Breast epithelium (tissue), 4 donors: ENCODE measurements at regions not wholly inside any gene's neighbourhood (a gene's known extent, or its start where the extent isn't known, plus 50 kb on each side); places are given as distances from the start of the nearest gene placed in this dataset.

Source experiments
- DNase-seq, 2 donors: peaks; one replicate each; pipeline ENCODE4 v3.0.0-alpha.2; 2019; ENCODE audit warnings: low spot score in 2 of 2
- H3K27ac ChIP-seq, 2 donors: fragments of 200-600 bp; sonication (generic) in 1 of 2; one replicate each; pipeline ENCODE4 v1.5.1; 2016 to 2019; ENCODE audit warnings: mild to moderate bottlenecking in 1 of 2
- H3K27me3 ChIP-seq, 2 donors: fragments of 200-600 bp; sonication (generic) in 1 of 2; one replicate each; pipeline versions ENCODE4 v1.5.1 to v1.6.0; 2017 to 2019; ENCODE audit warnings: control low read depth in 1 of 2, mild to moderate bottlenecking in 1 of 2
- H3K36me3 ChIP-seq: fragments of 200-600 bp; one replicate; pipeline ENCODE4 v1.5.1; 2019
- H3K4me1 ChIP-seq, 2 donors: fragments of 200-600 bp; sonication (generic); one replicate each; pipeline ENCODE4 v1.5.1; 2016 to 2019; ENCODE audit warnings: control low read depth in 1 of 2
- H3K4me3 ChIP-seq, 3 donors: fragments of 200-600 bp; sonication (generic); 1 replicate in 2 of 3; 2 replicates in 1 of 3; pipeline ENCODE4 v1.5.1; 2016 to 2019; ENCODE audit warnings: mild to moderate bottlenecking in 3 of 3, moderate library complexity in 2 of 3
- H3K9me3 ChIP-seq, 2 donors: fragments of 200-600 bp; sonication (generic) in 1 of 2; one replicate each; pipeline ENCODE4 v1.5.1; 2016 to 2019; ENCODE audit warnings: control low read depth in 1 of 2
- CTCF ChIP-seq, 3 donors: fragments of 450-650 bp; IDR thresholded peaks; one replicate each; pipeline ENCODE4 v1.5.1; 2016 to 2017; ENCODE audit warnings: antibody characterized with exemption in 3 of 3, mild to moderate bottlenecking in 3 of 3, moderate library complexity in 3 of 3
- POLR2A ChIP-seq: fragments of 450-650 bp; IDR thresholded peaks from one replicate; pipeline ENCODE4 v1.6.1; 2016; ENCODE audit warnings: antibody characterized with exemption, mild to moderate bottlenecking, moderate library complexity
- POLR2AphosphoS5 ChIP-seq, 3 donors: sonication (generic); formaldehyde crosslinking; IDR thresholded peaks; one replicate each; pipeline ENCODE4 v1.6.1; 2017; ENCODE audit warnings: antibody characterized with exemption in 3 of 3
- intact Hi-C: fragments of 100-400 bp; cut with DNase I; formaldehyde crosslinking; loops from one replicate; pipeline ENCODE4 v1.15.1; 2023; ENCODE audit warnings: low total_unique reads

DNA sequence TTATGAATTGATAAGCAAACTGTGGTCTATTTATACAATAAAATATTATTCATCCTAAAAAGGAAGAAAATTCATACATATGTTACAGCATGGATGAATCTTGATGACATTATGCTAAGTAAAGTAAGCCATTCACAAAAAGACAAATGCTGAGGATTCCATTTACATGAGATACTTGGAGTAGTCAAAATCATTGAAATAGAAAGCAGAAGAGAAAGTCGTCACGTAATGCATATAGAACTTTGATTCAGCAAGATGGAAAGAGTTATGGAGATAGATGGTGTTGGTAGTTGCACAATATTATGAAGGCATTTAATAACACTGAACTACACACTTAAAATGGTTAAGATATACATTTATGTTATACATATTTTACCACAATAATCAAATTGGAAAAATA lies 309.7 kb upstream of the KLF6 start:
- intact Hi-C loops = no loop called here

DNA sequence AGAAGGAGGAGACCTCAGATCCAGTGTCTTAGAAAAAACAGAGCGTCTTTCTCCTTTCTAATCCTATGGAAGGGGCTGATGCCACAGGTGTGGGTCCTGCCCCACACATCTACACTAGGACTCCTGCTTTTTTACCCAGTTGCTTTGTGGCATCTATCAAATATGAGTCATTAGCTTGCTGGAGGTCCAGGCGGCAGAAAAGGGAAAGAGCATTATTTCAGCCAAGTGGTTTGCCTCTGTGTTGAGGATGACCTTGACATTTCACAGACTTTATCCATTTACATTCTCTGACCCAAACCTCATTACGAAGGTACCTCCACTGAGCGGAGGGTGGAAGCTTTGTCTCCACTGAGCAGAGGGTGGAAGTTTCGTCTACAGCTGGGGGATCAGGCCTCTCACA lies 308.4 kb upstream of the KLF6 start:
- DNase-seq = no peak
- no peaks in the 10 kb centered on the region for H3K27me3 ChIP-seq
- TF ChIP-seq POLR2A (no peak), POLR2AphosphoS5 (IDR thresholded peaks at IDR 0.05) (no peak), CTCF (IDR thresholded peaks at IDR 0.05) (no peak)
- H3K4me1 ChIP-seq = no peaks in the 10 kb centered on the region
- no peaks in the 10 kb centered on the region for H3K36me3 ChIP-seq
- H3K27ac ChIP-seq = no peak overlapping the region
- no peak overlapping the region for H3K4me3 ChIP-seq
- intact Hi-C loops = no loop called here
- no peaks in the 10 kb centered on the region for H3K9me3 ChIP-seq

More for the DNA sequence above, 309.7 kb upstream of the KLF6 start:
- Histone ChIP-seq H3K4me1 (no peaks in the 10 kb centered on the region), H3K36me3 (no peaks in the 10 kb centered on the region), H3K27me3 (no peaks in the 10 kb centered on the region), H3K9me3 (no peaks in the 10 kb centered on the region), H3K27ac (no peak overlapping the region), H3K4me3 (no peak overlapping the region)
- TF ChIP-seq CTCF (IDR thresholded peaks at IDR 0.05) (no peak), POLR2AphosphoS5 (IDR thresholded peaks at IDR 0.05) (no peak), POLR2A (no peak)
- no peak for DNase-seq

DNA sequence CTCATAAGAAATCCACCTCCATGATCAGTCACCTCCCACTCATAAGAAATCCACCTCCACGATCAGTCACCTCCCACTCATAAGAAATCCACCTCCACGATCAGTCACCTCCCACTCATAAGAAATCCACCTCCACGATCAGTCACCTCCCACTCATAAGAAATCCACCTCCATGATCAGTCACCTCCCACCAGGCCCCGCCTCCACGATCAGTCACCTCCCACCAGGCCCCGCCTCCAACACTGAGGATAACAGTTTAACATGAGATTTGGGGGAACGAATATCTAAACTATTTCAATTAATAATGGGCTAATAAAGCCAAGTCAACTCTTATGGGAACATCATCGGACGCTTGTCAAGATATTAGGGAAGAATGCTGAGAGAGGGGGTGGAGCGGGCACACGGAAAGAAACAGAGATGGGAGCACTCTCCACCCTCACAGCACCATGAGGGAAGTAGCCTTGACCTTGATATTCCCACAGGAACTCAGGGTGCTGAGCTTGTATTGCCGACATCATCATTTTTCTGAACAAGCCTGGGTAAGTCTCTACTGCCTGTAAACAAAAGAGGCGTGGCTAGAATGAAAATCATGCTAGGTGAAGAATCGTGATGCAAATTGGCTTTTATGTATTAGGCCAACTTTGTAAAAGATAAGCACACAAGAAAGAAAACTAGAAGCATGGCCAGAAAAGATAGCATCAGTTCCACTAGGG lies 303.5 kb upstream of the KLF6 start:
- intact Hi-C loops = loop anchor here (10.0 kb wide), 1 partner anchor 106 kb away; no protein-coding TSS in a partner anchor
- Histone ChIP-seq H3K4me3 (no peak overlapping the region), H3K36me3 (no peaks in the 10 kb centered on the region), H3K27ac (no peak overlapping the region), H3K4me1 (no peaks in the 10 kb centered on the region), H3K27me3 (no peaks in the 10 kb centered on the region), H3K9me3 (no peaks in the 10 kb centered on the region)
- no peak for TF ChIP-seq POLR2AphosphoS5 (IDR thresholded peaks at IDR 0.05)
- TF ChIP-seq CTCF (IDR thresholded peaks at IDR 0.05) = no peak
- TF ChIP-seq POLR2A = no peak
- DNase-seq = no peak

DNA sequence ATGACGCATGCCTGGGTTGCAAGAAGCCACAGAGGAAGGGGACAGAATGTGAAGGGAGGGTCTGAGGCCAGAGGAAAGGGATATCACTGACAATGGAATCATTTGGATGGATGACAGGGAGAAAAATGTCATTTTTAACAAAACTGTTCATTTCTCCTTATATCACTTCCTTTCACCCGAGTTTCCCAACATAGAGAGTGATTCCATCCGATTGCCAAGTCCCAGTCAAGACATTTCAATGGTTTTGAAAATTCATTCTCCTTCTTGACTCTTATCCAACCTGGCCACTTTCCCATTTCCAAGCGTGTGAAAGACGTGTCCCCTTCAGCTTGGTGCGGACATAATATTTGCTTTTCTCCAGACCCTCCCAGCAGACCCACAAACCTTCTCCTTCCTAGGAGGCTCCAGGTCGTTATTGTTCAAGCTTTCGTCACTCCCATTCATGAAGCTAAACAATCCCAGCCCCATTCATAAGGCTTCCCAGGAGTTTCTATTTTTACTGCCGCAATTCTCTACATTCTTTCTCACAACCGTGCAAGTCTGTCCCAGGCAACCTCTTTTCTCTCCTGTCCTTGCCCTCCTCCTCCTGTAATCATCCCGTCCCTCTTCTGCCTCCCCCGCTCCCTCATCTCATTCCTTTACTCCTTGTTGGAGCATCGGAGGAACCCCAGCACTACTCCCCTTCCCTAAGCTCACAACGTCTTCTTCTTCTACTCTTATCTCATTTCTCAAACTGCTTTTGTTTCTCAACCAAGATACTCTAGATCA lies 301.3 kb upstream of the KLF6 start:
- TF ChIP-seq POLR2A (no peak), POLR2AphosphoS5 (IDR thresholded peaks at IDR 0.05) (no peak), CTCF (IDR thresholded peaks at IDR 0.05) (no peak)
- Histone ChIP-seq H3K27ac (no peak overlapping the region), H3K27me3 (no peaks in the 10 kb centered on the region), H3K9me3 (no peaks in the 10 kb centered on the region), H3K36me3 (no peaks in the 10 kb centered on the region), H3K4me3 (no peak overlapping the region), H3K4me1 (no peaks in the 10 kb centered on the region)
- intact Hi-C loops = loop anchor here (10.0 kb wide), 1 partner anchor 108 kb away; no protein-coding TSS in a partner anchor
- DNase-seq = no peak

DNA sequence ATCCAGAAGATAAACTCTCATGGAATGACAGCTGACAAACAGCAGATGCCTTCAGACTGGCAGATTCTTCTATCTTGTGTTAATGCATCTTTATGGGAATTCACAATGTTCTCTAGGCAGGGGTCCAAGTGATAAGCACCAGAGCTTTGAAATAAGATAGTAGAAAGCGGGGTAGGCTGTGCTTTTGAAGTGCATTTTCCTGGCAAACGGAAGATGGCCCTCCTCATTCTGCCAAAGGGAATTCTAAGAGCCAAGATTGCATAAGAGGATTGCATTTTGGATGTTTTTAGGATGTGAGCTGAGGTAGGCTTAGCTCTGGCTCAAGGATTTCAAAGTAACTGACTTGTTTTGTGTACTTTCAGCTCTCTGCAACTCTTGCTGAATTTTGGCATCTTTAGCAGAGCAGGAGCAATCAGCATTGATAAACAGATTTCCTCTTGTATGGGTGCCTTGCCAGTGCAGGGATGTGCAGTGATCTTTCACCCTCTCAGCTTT lies 298.5 kb upstream of the KLF6 start:
- Histone ChIP-seq H3K4me1 (no peaks in the 10 kb centered on the region), H3K36me3 (no peaks in the 10 kb centered on the region), H3K9me3 (no peaks in the 10 kb centered on the region), H3K4me3 (no peak overlapping the region), H3K27me3 (no peaks in the 10 kb centered on the region), H3K27ac (peak overlapping the region; percentile 69 to 82)
- intact Hi-C loops = loop anchor here (10.0 kb wide), 1 partner anchor 111 kb away; no protein-coding TSS in a partner anchor
- no peak for DNase-seq
- no peak for TF ChIP-seq CTCF (IDR thresholded peaks at IDR 0.05)
- peak in 2 of 3 donors; percentile 49 to 70 for TF ChIP-seq POLR2AphosphoS5 (IDR thresholded peaks at IDR 0.05)
- TF ChIP-seq POLR2A = no peak
